ENCODE measurements at regions not wholly inside any gene's neighbourhood (a gene's known extent, or its start where the extent isn't known, plus 50 kb on each side); places are given as distances from the start of the nearest gene placed in this dataset.

- no peaks in the 10 kb centered on the region for H3K9me3 ChIP-seq (replicated peaks; ENCODE audit: control insufficient read depth, insufficient read depth, low read depth, low read length)
- H2AFZ ChIP-seq (ENCODE audit: low read depth, low read length) = no peak overlapping the region
- FAIRE-seq = no peak
- H3K4me1 ChIP-seq (replicated peaks in 1 of 2; ENCODE audit: control insufficient read depth in 2 of 2, insufficient read depth in 2 of 2, low read length in 2 of 2) = no peaks in the 10 kb centered on the region
- no peak overlapping the region for H3K4me3 ChIP-seq
- WGBS (ENCODE audit: insufficient coverage, low coverage, missing lambda C conversion rate) = 0% methylated on average over 3 of the region's 3 CpGs
- H3K27ac ChIP-seq (ENCODE audit: extremely low read depth, low read depth, low read length) = no peak overlapping the region
- no peaks in the 10 kb centered on the region for H3K79me2 ChIP-seq (ENCODE audit: control insufficient read depth, insufficient read depth, low read length)
- intact Hi-C loops (cut with micrococcal nuclease) (no loop called here), in situ Hi-C loops (cut with MboI) (no loop called here)
- no peaks in the 10 kb centered on the region for H3K27me3 ChIP-seq (ENCODE audit: control insufficient read depth in 2 of 2, insufficient read depth in 2 of 2, low read length in 2 of 2)
- H3K4me2 ChIP-seq (ENCODE audit: insufficient read depth, low read length) = no peak overlapping the region
- TF ChIP-seq, protein P1, sequence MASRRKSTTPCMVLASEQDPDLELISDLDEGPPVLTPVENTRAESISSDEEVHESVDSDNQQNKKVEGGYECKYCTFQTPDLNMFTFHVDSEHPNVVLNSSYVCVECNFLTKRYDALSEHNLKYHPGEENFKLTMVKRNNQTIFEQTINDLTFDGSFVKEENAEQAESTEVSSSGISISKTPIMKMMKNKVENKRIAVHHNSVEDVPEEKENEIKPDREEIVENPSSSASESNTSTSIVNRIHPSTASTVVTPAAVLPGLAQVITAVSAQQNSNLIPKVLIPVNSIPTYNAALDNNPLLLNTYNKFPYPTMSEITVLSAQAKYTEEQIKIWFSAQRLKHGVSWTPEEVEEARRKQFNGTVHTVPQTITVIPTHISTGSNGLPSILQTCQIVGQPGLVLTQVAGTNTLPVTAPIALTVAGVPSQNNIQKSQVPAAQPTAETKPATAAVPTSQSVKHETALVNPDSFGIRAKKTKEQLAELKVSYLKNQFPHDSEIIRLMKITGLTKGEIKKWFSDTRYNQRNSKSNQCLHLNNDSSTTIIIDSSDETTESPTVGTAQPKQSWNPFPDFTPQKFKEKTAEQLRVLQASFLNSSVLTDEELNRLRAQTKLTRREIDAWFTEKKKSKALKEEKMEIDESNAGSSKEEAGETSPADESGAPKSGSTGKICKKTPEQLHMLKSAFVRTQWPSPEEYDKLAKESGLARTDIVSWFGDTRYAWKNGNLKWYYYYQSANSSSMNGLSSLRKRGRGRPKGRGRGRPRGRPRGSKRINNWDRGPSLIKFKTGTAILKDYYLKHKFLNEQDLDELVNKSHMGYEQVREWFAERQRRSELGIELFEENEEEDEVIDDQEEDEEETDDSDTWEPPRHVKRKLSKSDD (conservative IDR thresholded peaks at IDR 0.05; ENCODE audit: low read length) = no peak
- TF ChIP-seq HIVEP1 (CRISPR knock-in tag; IDR thresholded peaks at IDR 0.05) = no peak
- no peak for TF ChIP-seq HMBOX1 (IDR thresholded peaks at IDR 0.05)
- TF ChIP-seq ZNF830 (CRISPR knock-in tag; IDR thresholded peaks at IDR 0.05) = no peak
- no peak for TF ChIP-seq ZNF408 (CRISPR knock-in tag; IDR thresholded peaks at IDR 0.05; ENCODE audit: low read depth)
- H4K20me1 ChIP-seq (replicated peaks; ENCODE audit: control insufficient read depth, insufficient read depth, low read length) = no peaks in the 10 kb centered on the region
- H3K9ac ChIP-seq (ENCODE audit: insufficient read depth in 1 of 2, low read depth in 2 of 2, low read length in 2 of 2) = no peak overlapping the region
- H3K9me1 ChIP-seq (ENCODE audit: control insufficient read depth, insufficient read depth, low read length) = no peaks in the 10 kb centered on the region
- no TSS peak for BruUV-seq (replicated peaks)
- no peak for DNase-seq (ENCODE audit: extremely low read depth in 1 of 4, low spot score in 3 of 4)
- ATAC-seq = no peak
- ChIA-PET CTCF (ENCODE audit: low intra/inter-chr PET ratio) (no interaction called here), POLR2A (no interaction called here)
- no peaks in the 10 kb centered on the region for H3K36me3 ChIP-seq (ENCODE audit: control insufficient read depth, insufficient read depth, low read length)
These were observed 977.3 kb downstream of the C4orf33 start for GRCh38 chr4:130073145-130073790.
